ENCODE measurements at regions not wholly inside any gene's neighbourhood (a gene's known extent, or its start where the extent isn't known, plus 50 kb on each side); places are given as distances from the start of the nearest gene placed in this dataset.

DNA sequence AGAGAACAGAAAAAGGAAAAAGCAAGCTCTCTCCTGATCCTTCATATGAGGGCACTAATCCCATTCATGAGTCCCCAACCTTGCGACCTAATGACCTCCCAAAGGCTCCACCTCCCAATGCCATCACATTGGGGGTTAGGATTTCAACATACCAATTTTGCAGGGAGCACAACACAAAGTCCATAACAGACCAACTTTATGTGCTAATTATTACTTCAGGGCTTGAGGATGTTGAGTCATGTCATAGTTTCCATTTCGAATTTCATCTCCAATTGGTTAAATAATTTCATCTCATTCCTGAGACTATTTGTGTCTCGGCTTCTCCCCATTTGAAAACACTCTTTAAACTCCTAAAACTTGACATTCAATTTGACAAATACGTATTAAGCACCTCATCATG lies 69.9 kb upstream of the KLF7 start:
- Histone ChIP-seq H3K27me3 (no peaks in the 10 kb centered on the region), H3K4me3 (no peak overlapping the region), H3K27ac (no peak overlapping the region), H3K9me3 (no peaks in the 10 kb centered on the region), H3K36me3 (no peaks in the 10 kb centered on the region), H3K4me1 (no peaks in the 10 kb centered on the region)
- no peak for TF ChIP-seq POLR2AphosphoS5 (IDR thresholded peaks at IDR 0.05)
- no peak for DNase-seq (ENCODE audit: low spot score in 2 of 2)
- intact Hi-C loops (cut with DNase I; ENCODE audit: low total_unique reads) = no loop called here

- H3K4me3 ChIP-seq = no peak overlapping the region
- H3K4me1 ChIP-seq = no peaks in the 10 kb centered on the region
- H3K27ac ChIP-seq = no peak overlapping the region
- no peaks in the 10 kb centered on the region for H3K9me3 ChIP-seq
- no peak for DNase-seq (ENCODE audit: low spot score in 2 of 2)
- intact Hi-C loops (cut with DNase I; ENCODE audit: low total_unique reads) = no loop called here
- TF ChIP-seq, protein P1, sequence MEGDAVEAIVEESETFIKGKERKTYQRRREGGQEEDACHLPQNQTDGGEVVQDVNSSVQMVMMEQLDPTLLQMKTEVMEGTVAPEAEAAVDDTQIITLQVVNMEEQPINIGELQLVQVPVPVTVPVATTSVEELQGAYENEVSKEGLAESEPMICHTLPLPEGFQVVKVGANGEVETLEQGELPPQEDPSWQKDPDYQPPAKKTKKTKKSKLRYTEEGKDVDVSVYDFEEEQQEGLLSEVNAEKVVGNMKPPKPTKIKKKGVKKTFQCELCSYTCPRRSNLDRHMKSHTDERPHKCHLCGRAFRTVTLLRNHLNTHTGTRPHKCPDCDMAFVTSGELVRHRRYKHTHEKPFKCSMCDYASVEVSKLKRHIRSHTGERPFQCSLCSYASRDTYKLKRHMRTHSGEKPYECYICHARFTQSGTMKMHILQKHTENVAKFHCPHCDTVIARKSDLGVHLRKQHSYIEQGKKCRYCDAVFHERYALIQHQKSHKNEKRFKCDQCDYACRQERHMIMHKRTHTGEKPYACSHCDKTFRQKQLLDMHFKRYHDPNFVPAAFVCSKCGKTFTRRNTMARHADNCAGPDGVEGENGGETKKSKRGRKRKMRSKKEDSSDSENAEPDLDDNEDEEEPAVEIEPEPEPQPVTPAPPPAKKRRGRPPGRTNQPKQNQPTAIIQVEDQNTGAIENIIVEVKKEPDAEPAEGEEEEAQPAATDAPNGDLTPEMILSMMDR (IDR thresholded peaks at IDR 0.05) = no peak
- no peaks in the 10 kb centered on the region for H3K36me3 ChIP-seq
- H3K27me3 ChIP-seq = no peaks in the 10 kb centered on the region
These were observed 70.6 kb upstream of the KLF7 start for GRCh38 chr2:207236156-207236935.

DNA sequence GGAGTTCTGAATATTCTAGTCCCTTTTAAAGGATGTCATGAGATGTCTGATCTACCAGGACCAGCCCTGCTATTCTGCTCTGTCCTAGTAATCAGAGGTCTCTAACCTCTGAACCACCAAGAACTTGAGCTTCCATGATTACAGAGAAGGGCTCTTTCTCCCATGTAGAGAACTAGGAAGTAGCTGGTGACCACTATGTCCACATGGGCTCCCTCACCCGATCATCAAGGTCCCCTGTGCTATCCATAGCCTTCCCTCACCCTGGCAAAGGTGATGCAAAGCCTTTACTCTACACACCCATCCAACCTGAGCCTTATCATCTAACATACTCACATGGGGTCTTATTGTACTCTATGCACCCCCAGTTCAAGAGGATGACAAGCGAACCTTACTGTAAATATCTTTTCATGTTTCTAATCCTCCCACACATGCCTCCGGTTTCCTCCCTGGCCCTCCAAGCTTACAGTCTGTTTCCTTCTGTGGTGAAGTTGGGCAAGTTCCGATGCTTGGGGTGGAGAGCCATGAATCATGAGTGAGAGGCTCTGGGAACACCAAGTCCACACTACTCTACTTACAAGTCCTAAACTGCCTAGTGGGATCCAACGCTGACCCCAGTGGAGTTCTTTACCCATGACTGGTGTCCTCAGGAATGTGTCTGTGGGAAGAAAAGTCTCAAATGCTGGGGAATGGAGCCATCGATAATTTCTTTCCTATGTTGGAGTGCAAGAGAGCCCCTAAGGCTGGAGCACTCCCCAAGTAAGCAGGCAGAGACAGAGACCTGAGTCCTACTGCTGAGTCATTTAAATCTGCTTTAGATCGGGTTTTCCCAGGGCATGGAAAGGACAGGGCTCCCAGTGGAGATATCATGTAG lies 73.3 kb upstream of the KLF7 start:
- Histone ChIP-seq H3K27ac (peak overlapping the region; percentile 73 to 84), H3K4me3 (peak overlapping the region in 2 of 3 donors; percentile 15), H3K4me1 (no peaks in the 10 kb centered on the region), H3K36me3 (no peaks in the 10 kb centered on the region), H3K27me3 (no peaks in the 10 kb centered on the region), H3K9me3 (no peaks in the 10 kb centered on the region)
- intact Hi-C loops (cut with DNase I; ENCODE audit: low total_unique reads) = no loop called here
- TF ChIP-seq, protein P1 (IDR thresholded peaks at IDR 0.05) = no peak
- TF ChIP-seq POLR2A (IDR thresholded peaks at IDR 0.05) (no peak), POLR2AphosphoS5 (IDR thresholded peaks at IDR 0.05) (peak; percentile 26 to 44 (median 43))
- peak in 1 of 2 donors; percentile 89 for DNase-seq (ENCODE audit: low spot score in 2 of 2)

- intact Hi-C loops (cut with DNase I; ENCODE audit: low total_unique reads) = no loop called here
- peak overlapping the region in 2 of 3 donors; percentile 15 to 29 for H3K4me3 ChIP-seq
- H3K27ac ChIP-seq = peak overlapping the region; percentile 73 to 84
- H3K27me3 ChIP-seq = no peaks in the 10 kb centered on the region
- DNase-seq (ENCODE audit: low spot score in 2 of 2) = no peak
- no peaks in the 10 kb centered on the region for H3K36me3 ChIP-seq
- TF ChIP-seq POLR2AphosphoS5 (IDR thresholded peaks at IDR 0.05) = no peak
- TF ChIP-seq, protein P1 (IDR thresholded peaks at IDR 0.05) = no peak
- no peak for TF ChIP-seq POLR2A (IDR thresholded peaks at IDR 0.05)
- no peaks in the 10 kb centered on the region for H3K4me1 ChIP-seq
- H3K9me3 ChIP-seq = no peaks in the 10 kb centered on the region
These were observed 74.2 kb upstream of the KLF7 start for GRCh38 chr2:207239754-207240494.

DNA sequence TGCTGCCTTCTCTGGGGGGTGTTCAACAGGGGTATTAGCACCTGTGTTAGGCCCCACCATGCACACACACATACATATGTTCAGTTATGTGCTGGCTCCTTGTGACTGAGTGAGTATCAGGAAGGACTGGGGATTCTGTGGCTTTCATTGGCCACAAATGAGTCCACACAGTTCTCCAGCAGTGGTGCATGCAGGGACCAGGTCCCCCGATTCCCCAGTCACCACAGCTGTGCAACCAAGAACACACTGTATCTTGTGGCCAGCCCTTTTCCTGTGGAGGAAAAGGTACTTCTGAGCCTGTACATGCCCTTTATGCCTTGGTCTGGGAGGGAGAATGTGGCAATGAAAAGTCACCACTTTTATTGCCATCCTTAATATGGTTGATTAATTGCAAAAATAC lies 74.9 kb upstream of the KLF7 start:
- Histone ChIP-seq H3K9me3 (no peaks in the 10 kb centered on the region), H3K4me1 (no peaks in the 10 kb centered on the region), H3K27me3 (no peaks in the 10 kb centered on the region), H3K27ac (peak overlapping the region in 1 of 2 donors; percentile 73), H3K4me3 (no peak overlapping the region), H3K36me3 (no peaks in the 10 kb centered on the region)
- DNase-seq (ENCODE audit: low spot score in 2 of 2) = no peak
- intact Hi-C loops (cut with DNase I; ENCODE audit: low total_unique reads) = no loop called here
- no peak for TF ChIP-seq POLR2A (IDR thresholded peaks at IDR 0.05)
- TF ChIP-seq, protein P1 (IDR thresholded peaks at IDR 0.05) = no peak
- TF ChIP-seq POLR2AphosphoS5 (IDR thresholded peaks at IDR 0.05) = no peak

Measured in breast epithelium (tissue), 4 donors.